Spleen (tissue), 11 donors: ENCODE measurements at regions not wholly inside any gene's neighbourhood (a gene's known extent, or its start where the extent isn't known, plus 50 kb on each side); places are given as distances from the start of the nearest gene placed in this dataset.

ENCODE experiments used
- DNase-seq: peaks from one replicate; pipeline ENCODE4 v3.0.0-alpha.2; 2020
- H3K27ac ChIP-seq, 8 donors: fragments of 200-600 bp; sonication (generic) in 7 of 8; 1 replicate in 4 of 8; 2 replicates in 4 of 8; pipeline versions ENCODE4 v1.5.0 to v1.8.0; 2016 to 2021; ENCODE audit warnings: inconsistent platforms in 4 of 8, mild to moderate bottlenecking in 4 of 8, moderate library complexity in 1 of 8
- H3K27me3 ChIP-seq, 7 donors: fragments of 200-600 bp; sonication (generic) in 6 of 7; replicated peaks in 1 of 7; 1 replicate in 4 of 7; 2 replicates in 3 of 7; pipeline versions ENCODE4 v1.5.0 to v1.8.0; 2016 to 2021; ENCODE audit warnings: inconsistent platforms in 3 of 7, mild to moderate bottlenecking in 1 of 7
- H3K36me3 ChIP-seq, 6 donors: fragments of 200-600 bp; sonication (generic) in 5 of 6; 1 replicate in 4 of 6; 2 replicates in 2 of 6; pipeline versions ENCODE4 v1.5.0 to v1.8.0; 2016 to 2021; ENCODE audit warnings: inconsistent platforms in 2 of 6
- H3K4me1 ChIP-seq, 6 donors: fragments of 200-600 bp; sonication (generic) in 5 of 6; 1 replicate in 3 of 6; 2 replicates in 3 of 6; pipeline versions ENCODE4 v1.5.0 to v1.8.0; 2016 to 2021; ENCODE audit warnings: inconsistent platforms in 3 of 6
- H3K4me3 ChIP-seq, 8 donors: fragments of 200-600 bp; sonication (generic) in 7 of 8; 1 replicate in 4 of 8; 2 replicates in 4 of 8; pipeline versions ENCODE4 v1.5.0 to v1.8.0; 2016 to 2021; ENCODE audit warnings: inconsistent platforms in 4 of 8, mild to moderate bottlenecking in 4 of 8, moderate library complexity in 2 of 8
- H3K9me3 ChIP-seq, 8 donors: fragments of 200-600 bp; sonication (generic) in 7 of 8; 1 replicate in 4 of 8; 2 replicates in 4 of 8; pipeline versions ENCODE4 v1.5.0 to v1.8.0; 2016 to 2021; ENCODE audit warnings: inconsistent platforms in 4 of 8
- POLR2A ChIP-seq, 3 donors: fragments of 450-650 bp; IDR thresholded peaks; one replicate each; pipeline ENCODE4 v1.5.1; 2017; ENCODE audit warnings: antibody characterized with exemption in 3 of 3, mild to moderate bottlenecking in 1 of 3
- POLR2AphosphoS5 ChIP-seq, 3 donors: sonication (generic); formaldehyde crosslinking; IDR thresholded peaks; one replicate each; pipeline ENCODE4 v1.5.1; 2017; ENCODE audit warnings: antibody characterized with exemption in 3 of 3
- WGBS, 5 donors: extraction: QIAGEN DNeasy Blood & Tissue Kit in 3 of 5; methylation state at CpG; one replicate each; pipeline versions ENCODE4 v1.1.5 to v1.1.7; 2013 to 2018; 5-methylcytosine and 5-hydroxymethylcytosine counted together
- intact Hi-C: fragments of 100-400 bp; cut with DNase I; formaldehyde crosslinking; loops from one replicate; pipeline ENCODE4 v1.15.0; 2023; ENCODE audit warnings: low total_unique reads
- TF ChIP-seq, protein P1 (sequence below), 11 experiments: fragments of 200-600 bp in 7 of 11; fragments of 450-650 bp in 4 of 11; sonication (generic) in 4 of 11; IDR thresholded peaks in 8 of 11; conservative IDR thresholded peaks in 3 of 11; 1 replicate in 7 of 11; 2 replicates in 4 of 11; pipeline versions ENCODE4 v1.4.0 to v1.8.0; 2016 to 2021; ENCODE audit warnings: antibody characterized with exemption in 11 of 11, inconsistent platforms in 4 of 11, mild to moderate bottlenecking in 1 of 11
- donor health status: healthy with polysubstance abuse.
- donor health status: DM: no; HTN: no; CAD: no; lungs with moderate emphysema.
- donor health status: DM: no; HTN: no; CAD: no.
- donor health status: Bipolar disorder and iron deficiency.
- donor health status: healthy.
- donor health status: DM: no; HTN: no; CAD: no.
- donor health status: DM: yes; HTN: yes; CAD: no.

DNA sequence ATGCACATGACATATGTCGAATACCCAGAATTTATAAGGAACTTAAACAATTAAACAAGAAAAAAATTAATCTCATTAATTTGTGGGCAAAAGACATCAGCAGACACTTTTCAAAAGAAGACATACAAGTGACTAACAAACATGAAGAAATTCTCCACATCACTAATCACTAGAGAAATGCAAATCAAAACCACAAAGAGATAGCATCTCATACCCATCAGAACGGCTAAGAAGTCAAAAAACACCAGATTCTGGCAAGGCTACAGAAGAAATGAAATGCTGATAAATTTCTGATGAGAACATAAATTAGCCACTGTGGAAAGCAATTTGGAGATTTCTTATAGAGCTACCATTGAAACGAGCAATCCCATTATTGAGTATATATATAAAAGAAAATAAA, 210.6 kb upstream of the LUZP2 start:
- 63 to 68% (median 66%) methylated on average over 3 of the region's 3 CpGs for WGBS, 5 donors
- Histone ChIP-seq H3K27ac (no peak overlapping the region), H3K4me3 (no peak overlapping the region), H3K4me1 (no peaks in the 10 kb centered on the region), H3K27me3 (no peaks in the 10 kb centered on the region), H3K36me3 (no peaks in the 10 kb centered on the region), H3K9me3 (peaks cover 0 to 32% (median 2%) of the 10 kb centered on the region in 8 donors)
- TF ChIP-seq, protein P1, sequence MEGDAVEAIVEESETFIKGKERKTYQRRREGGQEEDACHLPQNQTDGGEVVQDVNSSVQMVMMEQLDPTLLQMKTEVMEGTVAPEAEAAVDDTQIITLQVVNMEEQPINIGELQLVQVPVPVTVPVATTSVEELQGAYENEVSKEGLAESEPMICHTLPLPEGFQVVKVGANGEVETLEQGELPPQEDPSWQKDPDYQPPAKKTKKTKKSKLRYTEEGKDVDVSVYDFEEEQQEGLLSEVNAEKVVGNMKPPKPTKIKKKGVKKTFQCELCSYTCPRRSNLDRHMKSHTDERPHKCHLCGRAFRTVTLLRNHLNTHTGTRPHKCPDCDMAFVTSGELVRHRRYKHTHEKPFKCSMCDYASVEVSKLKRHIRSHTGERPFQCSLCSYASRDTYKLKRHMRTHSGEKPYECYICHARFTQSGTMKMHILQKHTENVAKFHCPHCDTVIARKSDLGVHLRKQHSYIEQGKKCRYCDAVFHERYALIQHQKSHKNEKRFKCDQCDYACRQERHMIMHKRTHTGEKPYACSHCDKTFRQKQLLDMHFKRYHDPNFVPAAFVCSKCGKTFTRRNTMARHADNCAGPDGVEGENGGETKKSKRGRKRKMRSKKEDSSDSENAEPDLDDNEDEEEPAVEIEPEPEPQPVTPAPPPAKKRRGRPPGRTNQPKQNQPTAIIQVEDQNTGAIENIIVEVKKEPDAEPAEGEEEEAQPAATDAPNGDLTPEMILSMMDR (IDR thresholded peaks at IDR 0.05 in 8 of 11, conservative IDR thresholded peaks at IDR 0.05 in 3 of 11): no peak
- no peak for TF ChIP-seq POLR2AphosphoS5 (IDR thresholded peaks at IDR 0.05)
- no peak for TF ChIP-seq POLR2A (IDR thresholded peaks at IDR 0.05)
- intact Hi-C loops: no loop called here
- no peak for DNase-seq

GRCh38 chr11:24289301-24289700, 207.6 kb upstream of the LUZP2 start:
- no peak for DNase-seq
- H3K9me3 ChIP-seq: peaks cover 0 to 23% (median 3%) of the 10 kb centered on the region in 8 donors
- no peak overlapping the region for H3K27ac ChIP-seq
- intact Hi-C loops: no loop called here
- H3K4me1 ChIP-seq: no peaks in the 10 kb centered on the region
- WGBS, 5 donors: 38 to 62% (median 52%) methylated on average over 1 of the region's 1 CpG
- no peaks in the 10 kb centered on the region for H3K27me3 ChIP-seq
- no peak for TF ChIP-seq POLR2A (IDR thresholded peaks at IDR 0.05)
- TF ChIP-seq POLR2AphosphoS5 (IDR thresholded peaks at IDR 0.05): no peak
- TF ChIP-seq, protein P1 (IDR thresholded peaks at IDR 0.05 in 8 of 11, conservative IDR thresholded peaks at IDR 0.05 in 3 of 11): no peak
- no peak overlapping the region for H3K4me3 ChIP-seq
- H3K36me3 ChIP-seq: no peaks in the 10 kb centered on the region

DNA sequence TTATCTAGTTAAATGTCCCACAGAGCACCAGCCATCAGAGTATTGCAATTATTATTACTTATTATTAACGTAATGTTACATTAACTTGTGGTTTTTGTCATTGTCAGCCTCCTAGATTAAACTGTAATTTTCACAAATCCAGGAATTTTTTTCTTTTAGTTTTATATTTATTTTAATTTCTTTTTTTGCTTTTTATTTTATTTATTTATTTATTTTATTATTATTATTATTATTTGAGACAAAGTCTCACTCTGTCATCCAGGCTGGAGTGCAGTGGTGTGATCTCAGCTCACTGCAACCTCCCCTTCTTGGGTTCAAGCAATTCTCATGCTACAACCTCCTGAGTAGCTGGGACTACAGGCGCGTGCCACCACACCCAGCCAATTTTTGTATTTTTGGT, 202.9 kb upstream of the LUZP2 start:
- 88 to 99% (median 94%) methylated on average over 3 of the region's 3 CpGs for WGBS, 5 donors
- H3K4me1 ChIP-seq: no peaks in the 10 kb centered on the region
- H3K36me3 ChIP-seq: no peaks in the 10 kb centered on the region
- DNase-seq: no peak
- intact Hi-C loops: no loop called here
- no peak overlapping the region for H3K4me3 ChIP-seq
- TF ChIP-seq POLR2AphosphoS5 (IDR thresholded peaks at IDR 0.05) (no peak), POLR2A (IDR thresholded peaks at IDR 0.05) (no peak)
- TF ChIP-seq, protein P1 (IDR thresholded peaks at IDR 0.05 in 8 of 11, conservative IDR thresholded peaks at IDR 0.05 in 3 of 11): no peak
- no peak overlapping the region for H3K27ac ChIP-seq
- peaks cover 0 to 11% (median 4%) of the 10 kb centered on the region in 8 donors for H3K9me3 ChIP-seq
- no peaks in the 10 kb centered on the region for H3K27me3 ChIP-seq

GRCh38 chr11:24295360-24295759, 201.5 kb upstream of the LUZP2 start:
- Histone ChIP-seq H3K9me3 (peaks cover 0 to 11% (median 3%) of the 10 kb centered on the region in 8 donors), H3K36me3 (no peaks in the 10 kb centered on the region), H3K27ac (no peak overlapping the region), H3K4me1 (no peaks in the 10 kb centered on the region), H3K4me3 (no peak overlapping the region), H3K27me3 (no peaks in the 10 kb centered on the region)
- intact Hi-C loops: no loop called here
- TF ChIP-seq POLR2AphosphoS5 (IDR thresholded peaks at IDR 0.05): no peak
- TF ChIP-seq, protein P1 (IDR thresholded peaks at IDR 0.05 in 8 of 11, conservative IDR thresholded peaks at IDR 0.05 in 3 of 11): no peak
- TF ChIP-seq POLR2A (IDR thresholded peaks at IDR 0.05): no peak
- WGBS, 5 donors: 26 to 52% (median 37%) methylated on average over 2 of the region's 2 CpGs
- no peak for DNase-seq
